ENCODE measurements at regions not wholly inside any gene's neighbourhood (a gene's known extent, or its start where the extent isn't known, plus 50 kb on each side); places are given as distances from the start of the nearest gene placed in this dataset.
"Not testable (repeated sequence)": the region's sequence is repeated elsewhere in the genome, so short reads cannot be mapped to it uniquely, and the experiment has no call there.

DNA sequence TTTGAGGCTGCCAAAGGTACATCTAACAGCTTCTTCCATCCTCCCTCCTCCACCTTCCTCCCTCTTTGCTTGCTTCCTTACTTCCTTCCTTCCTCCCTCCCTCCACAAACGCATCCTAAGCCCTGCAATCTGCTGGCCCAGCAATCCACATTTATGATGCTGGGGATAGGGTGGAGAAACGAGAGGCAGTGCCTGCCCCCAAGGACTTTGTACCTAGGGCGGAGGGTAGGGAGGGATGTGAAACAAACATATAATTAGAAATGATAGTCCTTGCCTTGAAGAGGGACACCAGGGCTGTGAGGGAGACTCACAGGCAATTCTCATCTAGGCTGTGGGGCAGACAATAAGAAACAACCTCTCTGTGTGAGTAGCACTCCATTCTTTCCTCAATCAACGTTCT is 188.3 kb downstream of the ANKRD30B start:
- no peak for DNase-seq (ENCODE audit: low spot score)

DNA sequence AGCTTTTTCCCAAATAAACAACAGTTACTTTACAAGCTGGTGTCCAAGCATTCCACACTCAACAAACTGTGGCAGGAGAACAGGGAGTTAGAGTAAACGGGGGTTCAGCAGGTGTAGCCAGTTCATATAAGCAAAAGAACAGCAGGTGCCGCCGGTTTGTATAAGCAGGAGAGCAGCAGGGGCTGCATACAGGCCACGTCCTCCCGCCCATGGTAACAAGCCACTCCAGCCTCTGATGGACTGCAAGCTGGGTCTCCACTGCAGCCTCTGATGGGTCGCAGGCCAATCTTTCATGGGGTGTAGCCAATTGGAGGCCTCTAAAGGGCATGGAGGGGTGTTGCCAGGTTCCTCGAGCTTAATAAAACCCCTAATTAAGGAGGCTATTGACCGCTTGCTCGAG is 189.3 kb downstream of the ANKRD30B start:
- no peak for DNase-seq (ENCODE audit: low spot score)

DNA sequence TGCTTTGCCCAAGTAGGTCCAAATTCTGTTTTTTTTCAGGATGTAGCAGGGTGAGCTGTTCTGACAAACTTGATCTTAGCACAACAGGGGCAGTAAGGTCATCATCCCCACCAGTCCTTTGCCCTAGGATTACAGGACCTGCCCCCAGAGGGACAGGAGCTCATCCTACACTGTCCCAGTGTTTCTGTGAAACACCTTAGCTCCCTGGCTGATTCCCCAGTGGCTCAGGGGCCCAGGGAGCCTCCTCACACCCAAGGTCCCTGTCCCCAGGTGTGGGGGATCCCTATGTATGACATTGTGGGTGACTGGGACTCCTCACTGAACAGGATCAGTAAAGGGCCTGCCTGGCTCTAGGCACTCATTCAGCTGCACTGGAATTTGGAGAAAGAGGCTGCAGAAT is 191.2 kb downstream of the ANKRD30B start:
- no peak for DNase-seq (ENCODE audit: low spot score)

DNA sequence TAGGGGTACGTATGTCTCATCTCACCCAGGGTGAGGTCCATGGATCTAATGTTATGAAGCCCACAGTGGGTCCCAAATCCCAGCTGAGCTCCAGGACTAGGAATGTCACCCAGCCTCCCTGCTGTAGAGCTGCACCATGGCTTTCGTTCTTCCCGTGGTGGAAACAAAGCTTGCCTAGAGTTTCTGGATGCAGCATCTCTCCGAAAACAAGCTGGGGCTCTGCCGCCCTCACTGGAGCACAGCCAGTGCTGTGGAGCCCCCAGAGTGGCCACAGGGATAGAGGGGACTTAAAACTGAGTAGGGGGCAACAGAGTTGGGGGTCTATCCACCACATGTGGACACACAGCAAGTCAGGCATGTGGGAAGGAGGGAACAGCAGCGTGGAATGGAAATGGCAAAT is 192.1 kb downstream of the ANKRD30B start:
- not testable (repeated sequence) for DNase-seq (ENCODE audit: low spot score)

DNA sequence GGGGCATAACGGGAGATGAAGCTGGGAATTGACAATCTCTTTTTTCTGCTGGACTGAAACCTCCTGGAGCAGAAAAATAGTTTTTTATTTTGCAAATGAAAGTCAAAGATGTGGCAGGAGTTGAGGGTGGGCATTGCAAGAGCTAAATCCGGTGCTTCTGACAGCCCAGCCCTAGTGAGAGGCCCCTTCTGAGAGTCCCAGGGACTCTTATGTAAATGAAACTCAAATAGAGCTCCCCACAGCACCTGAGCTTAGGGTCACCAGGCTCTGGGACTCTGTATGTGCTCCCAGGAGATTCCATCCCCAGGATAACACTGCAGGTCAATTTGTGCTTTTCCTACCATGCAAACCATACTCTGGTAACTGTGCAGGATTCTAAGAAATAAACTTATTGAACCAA is 192.8 kb downstream of the ANKRD30B start:
- no peak for DNase-seq (ENCODE audit: low spot score)

DNA sequence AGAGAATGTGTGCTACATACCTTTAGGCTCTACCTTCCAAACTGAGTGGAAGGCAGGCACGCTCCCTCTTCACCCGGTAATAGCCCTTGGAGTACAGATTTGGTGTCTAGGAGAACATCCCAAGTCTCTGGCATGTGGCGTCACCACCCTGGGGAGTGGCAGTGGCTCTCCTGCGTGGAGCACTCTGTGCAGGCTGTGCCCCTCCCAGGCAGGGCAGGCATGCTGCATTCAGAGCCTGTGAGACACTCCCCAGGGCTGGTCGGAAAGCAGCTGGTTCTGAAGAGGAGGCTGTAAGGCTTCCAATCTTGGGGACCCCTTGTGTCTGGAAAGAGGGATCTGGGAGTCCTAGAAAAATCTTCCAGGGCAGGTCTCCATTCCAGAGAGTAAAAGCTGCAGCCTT is 193.3 kb downstream of the ANKRD30B start:
- no peak for DNase-seq (ENCODE audit: low spot score)

DNA sequence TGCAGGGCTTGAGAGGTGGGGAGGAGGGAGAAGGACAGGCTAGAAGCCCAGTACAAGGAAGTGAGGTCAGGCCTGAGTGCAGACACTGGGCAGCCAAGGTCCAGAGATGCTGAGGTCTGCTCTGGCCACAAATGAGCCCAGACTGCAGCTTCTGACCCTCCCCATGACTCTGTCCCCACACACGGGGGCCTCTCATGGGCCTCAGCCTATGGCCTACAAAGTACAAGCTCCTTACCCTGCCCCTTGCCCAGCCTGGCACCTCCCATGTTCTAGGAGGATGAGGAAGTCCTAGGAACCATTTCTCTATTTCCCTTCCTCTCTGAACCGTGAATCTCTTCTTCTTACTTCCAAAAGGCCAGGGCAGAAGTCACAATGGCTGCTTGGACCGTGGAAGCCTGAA is 193.8 kb downstream of the ANKRD30B start:
- no peak for DNase-seq (ENCODE audit: low spot score)

DNA sequence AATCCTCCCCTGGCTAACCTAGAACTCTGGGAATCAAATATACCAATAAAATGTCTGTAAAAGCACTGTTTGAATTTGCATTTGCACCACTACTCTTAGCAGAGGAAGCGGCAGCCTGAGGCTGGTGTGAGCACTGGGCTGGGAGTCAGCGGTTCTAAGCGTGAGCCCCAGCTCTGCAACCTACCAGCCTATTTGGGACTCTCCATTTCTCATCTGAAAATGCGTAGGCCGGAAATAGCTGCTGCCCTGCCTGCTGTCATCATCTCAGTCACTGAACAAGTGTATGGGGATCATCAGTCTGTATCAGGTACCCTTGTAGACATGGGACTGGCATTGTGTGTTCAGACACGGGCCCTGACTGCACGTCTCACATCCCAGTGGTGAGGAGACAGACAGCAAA is 194.3 kb downstream of the ANKRD30B start:
- no peak for DNase-seq (ENCODE audit: low spot score)

DNA sequence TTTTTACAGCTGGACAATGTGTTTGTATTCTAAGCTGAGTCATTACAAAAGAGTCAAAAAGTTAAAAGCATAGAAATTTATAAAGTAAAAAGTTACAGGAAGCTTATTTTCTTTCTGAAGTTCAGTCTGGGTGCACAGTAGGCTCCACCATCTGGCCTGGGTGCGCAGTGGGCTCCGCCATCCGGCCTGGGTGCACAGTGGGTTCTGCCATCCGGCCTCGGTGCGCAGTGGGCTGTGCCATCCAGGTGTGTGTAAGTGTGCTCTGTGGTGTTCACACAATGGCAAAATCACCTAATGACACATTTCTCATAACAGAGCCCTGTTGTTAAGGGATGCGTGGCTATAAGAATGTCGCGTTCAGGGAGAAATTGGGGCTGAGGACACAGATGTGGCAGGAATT is 195.5 kb downstream of the ANKRD30B start:
- DNase-seq (ENCODE audit: low spot score), result no peak

DNA sequence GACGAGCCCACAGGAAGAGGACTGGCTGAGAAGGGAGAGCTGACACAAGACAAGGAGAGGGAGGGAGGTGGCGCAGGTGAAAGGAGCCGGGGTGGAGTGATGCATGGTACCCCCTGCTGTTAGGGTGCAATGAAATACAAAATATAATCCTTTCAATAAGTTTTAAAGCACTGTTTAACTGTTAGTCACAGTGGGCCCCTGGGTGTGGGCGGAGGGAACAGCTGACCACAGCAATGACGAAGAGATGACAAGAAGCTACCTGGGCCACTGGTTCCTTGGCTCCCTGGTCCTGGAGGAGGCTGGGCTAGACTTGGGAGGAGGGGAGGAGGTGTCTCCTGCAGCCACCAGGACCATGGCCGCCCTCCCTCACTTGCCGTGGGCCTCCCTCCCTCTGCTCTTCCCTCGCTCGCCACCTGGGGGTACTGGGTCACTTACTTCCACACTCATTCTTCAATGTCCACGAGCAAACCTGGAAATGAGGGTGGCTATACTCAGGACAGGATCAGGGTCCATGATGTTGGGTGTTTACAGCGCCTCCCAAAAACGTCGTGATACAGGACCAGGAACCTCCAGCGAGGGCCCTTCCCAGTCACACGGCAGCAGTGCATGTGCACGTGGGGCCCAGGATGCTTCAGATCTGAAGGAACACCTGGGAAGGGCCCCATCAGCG is 196.1 kb downstream of the ANKRD30B start:
- DNase-seq (ENCODE audit: low spot score), result no peak

DNA sequence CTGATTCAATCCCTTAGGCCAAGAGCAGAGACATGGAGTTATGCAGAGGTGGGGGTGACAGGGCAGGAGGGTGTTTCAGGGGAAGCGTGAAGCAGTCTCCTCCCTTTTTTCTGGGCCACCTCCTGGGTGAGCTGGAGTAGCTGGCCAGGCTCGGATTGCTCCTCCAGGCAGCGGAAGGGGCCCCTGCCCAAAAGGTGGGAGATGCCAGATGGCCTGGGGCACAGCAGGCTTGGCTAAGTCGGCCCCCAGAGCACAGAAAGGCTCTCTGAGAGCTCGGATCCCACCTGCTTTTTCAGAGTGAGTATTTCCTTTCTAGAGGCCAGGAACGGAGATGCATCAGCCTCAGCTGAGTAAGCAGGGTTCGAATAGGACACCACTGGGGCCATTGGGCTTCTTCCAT is 196.9 kb downstream of the ANKRD30B start:
- DNase-seq (ENCODE audit: low spot score), result no peak

DNA sequence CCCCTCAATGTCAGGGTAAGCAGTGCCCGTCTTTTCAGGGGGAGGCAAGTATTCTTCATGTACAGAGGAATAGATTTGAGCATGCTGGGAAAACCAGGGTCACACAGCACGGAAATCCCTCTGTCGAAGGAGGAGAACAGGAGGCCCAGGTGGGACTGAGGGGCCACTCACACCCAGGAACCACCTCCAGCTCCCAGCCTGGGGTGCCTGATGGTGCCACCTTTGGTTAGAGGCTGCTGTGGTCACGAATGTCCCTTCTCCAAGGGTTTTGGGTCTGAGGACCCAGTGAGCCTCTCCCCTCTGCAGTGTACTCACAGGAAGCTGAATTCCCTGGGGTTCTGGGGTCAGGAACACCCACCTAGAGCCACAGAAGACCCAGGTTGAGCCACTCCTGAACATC is 197.3 kb downstream of the ANKRD30B start:
- no peak for DNase-seq (ENCODE audit: low spot score)

DNA sequence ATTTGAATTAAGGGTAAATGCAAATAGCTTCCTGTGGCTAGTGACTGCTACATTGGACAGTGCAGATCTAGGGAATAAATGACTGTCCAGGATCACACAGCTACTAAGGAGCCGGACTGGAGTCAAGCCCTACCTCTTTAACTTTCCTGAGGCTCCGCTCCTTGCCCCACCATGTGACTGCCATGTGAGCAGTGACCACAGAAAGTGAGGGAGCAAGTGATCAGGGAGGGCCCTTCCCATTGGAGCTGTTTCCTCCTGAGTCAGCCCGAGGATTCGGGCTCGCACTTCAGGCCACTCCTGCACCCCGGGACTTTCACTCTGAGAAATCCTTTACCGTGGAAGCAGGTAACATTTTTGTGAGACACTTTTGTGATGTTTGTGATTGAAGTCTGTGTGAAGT is 198.0 kb downstream of the ANKRD30B start:
- DNase-seq (ENCODE audit: low spot score), result no peak

DNA sequence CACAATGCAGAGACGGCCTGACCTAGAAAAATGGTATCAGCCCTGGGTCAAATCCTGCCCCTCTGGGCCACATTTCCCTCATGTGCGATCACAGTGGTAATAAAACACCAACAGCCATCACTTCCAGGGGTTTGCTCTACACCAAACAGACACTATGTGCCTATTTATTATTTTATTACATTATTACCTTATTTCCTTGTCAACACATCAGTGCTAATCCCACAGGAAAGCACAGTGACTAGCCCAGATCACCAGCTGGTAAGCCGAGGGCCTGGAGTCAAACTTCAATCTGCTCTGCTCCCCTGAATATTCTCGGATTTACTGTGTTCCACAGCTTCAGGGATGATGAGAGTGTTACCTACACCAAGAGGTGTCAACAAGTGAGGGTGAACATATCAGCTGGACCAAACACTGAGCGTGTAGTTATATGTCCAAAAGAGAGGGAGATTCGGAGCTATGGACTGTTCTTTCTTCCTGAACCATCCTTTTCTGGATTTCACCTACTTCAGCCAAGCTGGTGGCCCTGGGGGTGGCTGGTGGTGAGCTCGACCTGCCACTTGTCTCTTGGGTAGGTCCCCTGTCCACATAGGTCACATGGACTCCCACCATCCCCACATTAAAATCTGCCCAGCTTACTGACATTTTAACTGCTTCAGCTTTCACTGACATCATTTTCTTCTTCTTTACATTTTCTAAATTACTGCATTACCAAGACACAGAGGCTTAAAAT is 198.9 kb downstream of the ANKRD30B start:
- not testable (repeated sequence) for DNase-seq (ENCODE audit: low spot score)

DNA sequence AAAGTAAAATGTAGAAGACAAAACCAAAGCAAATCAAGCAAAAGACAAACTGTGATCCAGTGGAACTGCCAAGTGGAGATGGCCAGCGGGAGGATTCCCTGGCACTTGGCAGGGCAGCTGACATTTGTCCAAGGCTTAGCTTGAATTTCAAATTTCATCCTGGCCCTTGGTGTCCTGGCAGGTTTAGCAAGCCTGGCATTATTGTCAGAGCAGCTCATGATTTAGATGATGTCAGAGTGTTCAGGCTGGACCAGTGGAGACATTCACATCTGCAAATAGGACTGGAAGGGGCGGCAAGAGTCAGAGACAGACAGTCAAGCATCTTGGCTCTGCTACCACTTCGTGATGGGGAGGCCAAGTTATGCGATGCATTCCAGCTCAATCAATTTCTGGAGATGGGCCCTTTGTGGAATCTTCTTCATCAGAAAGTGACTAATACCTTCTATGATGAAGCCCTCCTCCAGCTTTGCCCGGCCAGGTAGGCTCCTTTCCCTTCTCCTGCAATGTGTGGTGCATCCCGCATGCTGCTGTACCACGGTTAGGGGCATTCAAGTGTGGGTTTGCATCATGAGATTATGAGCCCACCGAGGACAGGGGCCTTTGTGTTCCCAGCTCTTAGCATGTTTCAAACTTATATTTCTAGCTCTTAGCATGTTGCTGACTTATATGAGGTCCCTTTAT is 199.7 kb downstream of the ANKRD30B start:
- DNase-seq (ENCODE audit: low spot score), result no peak

DNA sequence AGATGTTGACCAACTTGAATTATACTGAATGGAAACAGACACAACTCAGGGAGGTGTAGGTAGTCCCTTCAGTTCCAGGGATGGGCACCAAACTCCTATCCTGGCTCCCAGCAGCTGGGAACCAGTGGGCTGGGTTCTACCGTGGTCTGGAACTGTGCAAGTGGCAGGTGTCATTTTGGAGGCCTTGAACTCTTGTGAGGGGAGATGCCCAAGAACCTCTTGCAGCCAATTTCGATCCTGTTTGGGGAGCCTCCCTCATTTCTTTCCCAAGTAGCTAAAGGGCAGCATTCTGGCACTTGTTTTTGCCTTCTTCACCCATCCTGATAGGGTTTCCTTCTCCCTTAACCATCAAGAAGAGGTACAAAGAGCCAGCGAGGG is 200.2 kb downstream of the ANKRD30B start:
- DNase-seq (ENCODE audit: low spot score), result no peak

DNA sequence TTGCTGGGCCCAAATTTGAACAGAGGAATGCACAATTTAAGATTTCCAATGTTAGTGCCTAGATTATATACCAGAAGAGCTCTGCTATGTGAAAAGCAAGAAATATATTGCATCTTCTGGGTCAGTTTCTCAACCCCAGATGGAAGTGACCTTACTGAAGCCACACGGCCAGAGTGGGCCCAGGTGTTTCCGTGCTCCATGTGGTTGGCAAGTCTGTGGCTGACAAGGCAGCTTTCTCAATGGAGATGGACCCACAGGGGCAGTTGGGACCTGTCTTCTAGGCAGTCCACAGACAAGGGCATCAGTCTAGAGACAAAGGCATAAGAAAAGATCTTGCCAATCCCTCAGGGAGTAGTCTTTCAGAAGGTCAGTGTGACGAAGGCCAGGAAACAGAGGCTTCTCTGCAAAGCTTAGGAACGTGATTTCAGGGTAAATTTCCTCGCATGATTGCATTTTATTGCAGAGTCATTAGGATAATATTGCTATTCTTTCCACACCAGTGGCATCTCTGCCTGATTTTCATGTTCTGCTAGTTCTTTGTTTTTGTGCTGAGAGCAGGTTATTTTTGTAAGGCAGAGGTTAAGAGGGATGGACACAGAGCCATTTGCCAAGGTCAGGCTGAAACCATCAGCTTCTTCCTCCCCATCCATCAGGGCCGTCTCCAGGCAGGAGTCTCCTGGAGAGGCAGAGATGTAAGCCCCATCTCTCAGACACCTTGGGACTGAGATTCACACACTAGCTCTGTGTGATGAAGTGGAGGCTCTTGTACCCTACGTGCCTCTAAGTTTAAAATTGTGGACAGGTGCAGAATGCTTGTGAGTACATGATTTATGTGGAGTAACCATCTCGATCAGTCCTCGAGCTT is 202.1 kb downstream of the ANKRD30B start:
- no peak for DNase-seq (ENCODE audit: low spot score)

DNA sequence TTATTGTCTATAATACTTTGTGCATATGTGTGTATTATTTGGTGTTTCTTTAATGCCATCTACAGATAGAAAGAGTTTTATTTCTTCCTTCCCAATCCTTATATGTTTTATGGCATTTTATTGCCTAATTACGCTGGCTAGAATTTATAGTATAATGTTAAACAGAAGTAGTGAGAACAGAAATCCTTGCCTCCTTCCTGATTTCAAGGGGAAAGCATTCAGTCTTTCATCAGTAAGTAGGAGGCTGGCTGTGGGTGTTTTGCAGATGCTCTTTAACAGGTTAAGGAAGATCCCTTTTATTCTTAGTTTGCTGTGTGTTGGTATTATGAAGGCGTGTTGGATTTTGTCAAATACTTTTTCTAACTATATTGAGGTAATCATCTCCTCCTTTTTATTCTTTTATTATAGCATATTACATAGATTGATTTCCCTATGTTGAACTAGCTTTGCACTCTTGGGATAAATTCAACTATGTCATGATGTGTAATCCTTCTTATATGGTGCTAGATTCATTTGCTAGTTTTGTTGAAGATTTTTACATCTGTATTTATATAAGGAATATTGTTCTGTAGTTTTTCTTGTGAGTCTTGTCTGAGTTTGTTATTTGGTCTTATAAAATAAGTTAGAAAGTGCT is 204.6 kb downstream of the ANKRD30B start:
- not testable (repeated sequence) for DNase-seq (ENCODE audit: low spot score)

DNA sequence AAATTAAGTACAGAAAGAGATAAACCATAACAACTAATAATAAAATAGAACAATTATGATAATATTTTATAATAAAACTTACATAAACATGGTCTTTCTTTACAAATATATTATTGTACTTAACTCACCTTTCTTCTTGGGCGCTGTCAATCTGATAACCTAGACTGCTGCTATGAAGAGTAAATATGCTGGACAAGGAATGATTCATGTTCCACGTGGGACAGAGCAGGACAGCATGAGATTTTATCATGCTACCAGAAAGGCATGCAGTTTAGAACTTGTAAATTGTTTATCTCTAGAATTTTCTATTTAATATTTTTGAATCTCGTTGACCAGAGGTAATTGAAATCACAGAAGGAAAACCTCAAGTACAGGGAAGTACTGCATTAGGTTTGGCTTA is 210.7 kb downstream of the ANKRD30B start:
- no peak for DNase-seq (ENCODE audit: low spot score)

DNA sequence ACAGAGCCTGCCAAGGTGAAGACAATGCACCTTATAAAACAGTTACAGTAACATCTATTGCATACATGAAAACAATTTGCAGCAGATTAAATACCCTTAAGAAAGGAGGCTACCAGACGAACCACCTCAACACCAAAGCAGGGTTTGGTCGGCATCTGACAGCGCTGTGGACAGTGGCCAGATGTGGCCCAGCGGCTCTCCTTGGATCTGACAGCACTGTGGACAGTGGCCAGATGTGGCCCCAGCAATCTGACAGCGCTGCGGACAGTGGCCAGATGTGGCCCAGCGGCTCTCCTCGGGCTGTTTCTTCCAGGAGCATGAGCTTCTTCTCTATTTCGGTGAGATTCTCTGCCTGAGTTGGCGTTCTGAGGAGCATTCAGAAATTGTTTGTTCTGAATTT is 211.6 kb downstream of the ANKRD30B start:
- no peak for DNase-seq (ENCODE audit: low spot score)

DNA sequence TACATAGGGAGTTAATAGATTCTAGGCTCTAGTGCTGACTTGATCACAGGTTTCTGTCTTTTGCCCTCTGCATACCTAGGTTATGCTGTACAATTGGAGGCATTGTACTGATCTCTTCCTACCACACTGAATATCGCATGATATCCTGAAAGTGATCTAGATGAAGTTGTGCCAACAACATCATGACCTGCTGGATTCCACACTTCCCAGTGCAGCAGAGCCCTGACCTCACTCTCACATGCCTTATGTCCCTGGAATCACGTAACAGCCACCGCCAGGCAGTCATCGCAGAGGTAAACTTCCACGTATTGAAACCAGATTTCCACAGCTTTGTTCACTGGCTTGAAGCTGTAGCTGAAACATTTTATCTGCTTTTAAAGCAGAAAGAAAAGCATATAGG is 214.0 kb downstream of the ANKRD30B start:
- DNase-seq (ENCODE audit: low spot score), result no peak

DNA sequence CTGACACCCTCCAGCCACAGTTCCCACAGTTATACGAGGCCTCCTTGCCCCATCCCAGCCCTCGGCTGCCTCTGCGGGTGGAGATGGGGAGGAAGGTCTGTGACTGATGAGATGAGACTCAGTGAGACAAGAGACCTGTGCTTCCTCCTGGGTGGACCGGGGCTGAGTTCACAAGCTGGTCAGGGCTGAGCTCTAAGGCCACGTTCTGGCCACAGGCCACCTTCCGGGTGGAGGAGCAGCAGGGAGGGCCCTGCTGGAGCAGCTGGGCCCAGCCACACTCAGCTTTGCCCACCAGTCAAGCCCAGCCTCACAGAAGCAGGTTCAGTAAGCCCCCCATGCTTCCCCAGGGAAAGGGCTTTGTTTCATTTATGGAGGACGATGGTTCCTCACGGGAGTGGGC is 214.7 kb downstream of the ANKRD30B start:
- no peak for DNase-seq (ENCODE audit: low spot score)
